ENCODE measurements at regions not wholly inside any gene's neighbourhood (a gene's known extent, or its start where the extent isn't known, plus 50 kb on each side); places are given as distances from the start of the nearest gene placed in this dataset.

- TF ChIP-seq, protein P1, sequence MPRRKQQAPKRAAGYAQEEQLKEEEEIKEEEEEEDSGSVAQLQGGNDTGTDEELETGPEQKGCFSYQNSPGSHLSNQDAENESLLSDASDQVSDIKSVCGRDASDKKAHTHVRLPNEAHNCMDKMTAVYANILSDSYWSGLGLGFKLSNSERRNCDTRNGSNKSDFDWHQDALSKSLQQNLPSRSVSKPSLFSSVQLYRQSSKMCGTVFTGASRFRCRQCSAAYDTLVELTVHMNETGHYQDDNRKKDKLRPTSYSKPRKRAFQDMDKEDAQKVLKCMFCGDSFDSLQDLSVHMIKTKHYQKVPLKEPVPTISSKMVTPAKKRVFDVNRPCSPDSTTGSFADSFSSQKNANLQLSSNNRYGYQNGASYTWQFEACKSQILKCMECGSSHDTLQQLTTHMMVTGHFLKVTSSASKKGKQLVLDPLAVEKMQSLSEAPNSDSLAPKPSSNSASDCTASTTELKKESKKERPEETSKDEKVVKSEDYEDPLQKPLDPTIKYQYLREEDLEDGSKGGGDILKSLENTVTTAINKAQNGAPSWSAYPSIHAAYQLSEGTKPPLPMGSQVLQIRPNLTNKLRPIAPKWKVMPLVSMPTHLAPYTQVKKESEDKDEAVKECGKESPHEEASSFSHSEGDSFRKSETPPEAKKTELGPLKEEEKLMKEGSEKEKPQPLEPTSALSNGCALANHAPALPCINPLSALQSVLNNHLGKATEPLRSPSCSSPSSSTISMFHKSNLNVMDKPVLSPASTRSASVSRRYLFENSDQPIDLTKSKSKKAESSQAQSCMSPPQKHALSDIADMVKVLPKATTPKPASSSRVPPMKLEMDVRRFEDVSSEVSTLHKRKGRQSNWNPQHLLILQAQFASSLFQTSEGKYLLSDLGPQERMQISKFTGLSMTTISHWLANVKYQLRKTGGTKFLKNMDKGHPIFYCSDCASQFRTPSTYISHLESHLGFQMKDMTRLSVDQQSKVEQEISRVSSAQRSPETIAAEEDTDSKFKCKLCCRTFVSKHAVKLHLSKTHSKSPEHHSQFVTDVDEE (CRISPR knock-in tag; IDR thresholded peaks at IDR 0.05), result no peak
- TF ChIP-seq, protein P2, sequence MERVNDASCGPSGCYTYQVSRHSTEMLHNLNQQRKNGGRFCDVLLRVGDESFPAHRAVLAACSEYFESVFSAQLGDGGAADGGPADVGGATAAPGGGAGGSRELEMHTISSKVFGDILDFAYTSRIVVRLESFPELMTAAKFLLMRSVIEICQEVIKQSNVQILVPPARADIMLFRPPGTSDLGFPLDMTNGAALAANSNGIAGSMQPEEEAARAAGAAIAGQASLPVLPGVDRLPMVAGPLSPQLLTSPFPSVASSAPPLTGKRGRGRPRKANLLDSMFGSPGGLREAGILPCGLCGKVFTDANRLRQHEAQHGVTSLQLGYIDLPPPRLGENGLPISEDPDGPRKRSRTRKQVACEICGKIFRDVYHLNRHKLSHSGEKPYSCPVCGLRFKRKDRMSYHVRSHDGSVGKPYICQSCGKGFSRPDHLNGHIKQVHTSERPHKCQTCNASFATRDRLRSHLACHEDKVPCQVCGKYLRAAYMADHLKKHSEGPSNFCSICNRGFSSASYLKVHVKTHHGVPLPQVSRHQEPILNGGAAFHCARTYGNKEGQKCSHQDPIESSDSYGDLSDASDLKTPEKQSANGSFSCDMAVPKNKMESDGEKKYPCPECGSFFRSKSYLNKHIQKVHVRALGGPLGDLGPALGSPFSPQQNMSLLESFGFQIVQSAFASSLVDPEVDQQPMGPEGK (CRISPR knock-in tag; IDR thresholded peaks at IDR 0.05; ENCODE audit: borderline replicate concordance), result no peak
- TF ChIP-seq CSDC2 (CRISPR knock-in tag; IDR thresholded peaks at IDR 0.05) (no peak), SNAI2 (CRISPR knock-in tag; IDR thresholded peaks at IDR 0.05) (no peak), OSR1 (CRISPR knock-in tag; IDR thresholded peaks at IDR 0.05) (no peak), ZNF70 (CRISPR knock-in tag; IDR thresholded peaks at IDR 0.05) (no peak), BACH2 (CRISPR knock-in tag; IDR thresholded peaks at IDR 0.05; ENCODE audit: borderline replicate concordance) (no peak), RARB (CRISPR knock-in tag; IDR thresholded peaks at IDR 0.05) (no peak), CREB5 (CRISPR knock-in tag; IDR thresholded peaks at IDR 0.05; ENCODE audit: low read depth) (no peak)
Measured at GRCh38 chr1:238604357-238604756, 713.6 kb upstream of the ZP4 start.

Data from SK-N-SH treated with all-trans-retinoic acid at 6 μM for 48 hours (cell line).